Activated naive CD8-positive, alpha-beta T cell treated with anti-CD3 and anti-CD28 coated beads, Interleukin-2, amount 50 U/mL, for 16 hours (primary cell): ENCODE measurements at regions not wholly inside any gene's neighbourhood (a gene's known extent, or its start where the extent isn't known, plus 50 kb on each side); places are given as distances from the start of the nearest gene placed in this dataset.
"Not testable (repeated sequence)": the region's sequence is repeated elsewhere in the genome, so short reads cannot be mapped to it uniquely, and the experiment has no call there.

Experiments used
- DNase-seq: peaks from one replicate; pipeline ENCODE4 v3.0.0-alpha.2; 2020; ENCODE audit warnings: low read depth, low spot score

DNA sequence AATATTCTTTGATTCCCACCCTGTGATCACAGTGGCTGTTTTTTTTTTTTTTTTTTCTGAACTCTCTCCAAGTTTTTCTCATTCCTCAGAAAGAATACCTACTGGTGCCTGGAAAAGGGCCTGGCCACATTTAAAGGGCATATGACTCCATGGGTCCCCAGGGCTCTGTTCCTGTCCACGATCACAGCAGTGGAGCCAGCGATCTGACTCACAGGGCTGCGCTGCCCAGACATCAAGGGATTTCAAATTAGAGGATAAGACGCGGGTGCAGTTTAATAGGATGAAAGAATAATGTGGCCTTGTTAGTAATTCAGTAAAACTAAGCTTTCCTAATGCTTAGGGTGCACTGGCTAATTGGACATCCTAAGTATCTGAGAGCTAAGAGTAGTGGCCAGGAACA is 175.1 kb upstream of the MSX2 start:
- DNase-seq = no peak

DNA sequence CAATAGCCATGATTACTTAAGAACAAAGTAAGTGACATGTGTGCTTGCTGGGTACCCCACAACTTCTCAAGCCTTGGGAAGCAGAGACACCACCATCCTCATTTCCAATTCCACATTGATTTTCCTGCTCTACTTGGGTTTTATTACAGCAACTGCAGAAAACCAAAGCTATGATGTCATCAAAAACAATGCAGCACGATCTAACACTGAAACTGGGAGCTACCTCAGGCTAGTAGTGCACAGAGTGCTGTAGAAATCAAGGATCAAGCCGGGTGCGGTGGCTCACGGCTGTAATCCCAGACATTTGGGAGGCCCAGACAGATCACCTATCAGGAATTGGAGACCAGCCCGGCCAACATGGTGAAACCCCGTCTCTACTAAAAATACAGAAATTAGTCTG is 174.4 kb upstream of the MSX2 start:
- no peak for DNase-seq

DNA sequence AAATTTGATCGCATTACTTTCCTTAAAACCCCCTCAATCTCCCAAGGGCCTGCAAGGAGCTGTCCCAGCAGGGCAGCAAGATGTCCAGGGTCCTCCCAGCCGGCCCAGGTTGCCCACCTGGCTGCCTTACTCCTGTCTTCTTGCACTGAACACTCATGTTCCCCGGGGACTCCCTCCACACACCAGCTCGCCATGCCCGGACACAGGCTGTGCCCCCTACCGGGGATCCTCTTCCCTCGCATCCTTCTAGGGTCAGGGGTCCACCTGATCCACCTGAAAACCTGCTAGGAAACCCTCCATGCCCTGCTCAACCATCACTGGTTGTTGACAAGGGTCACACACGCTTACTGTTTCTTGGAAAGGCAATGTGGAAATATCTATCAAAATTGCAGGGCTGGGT is 172.0 kb upstream of the MSX2 start:
- DNase-seq = no peak

DNA sequence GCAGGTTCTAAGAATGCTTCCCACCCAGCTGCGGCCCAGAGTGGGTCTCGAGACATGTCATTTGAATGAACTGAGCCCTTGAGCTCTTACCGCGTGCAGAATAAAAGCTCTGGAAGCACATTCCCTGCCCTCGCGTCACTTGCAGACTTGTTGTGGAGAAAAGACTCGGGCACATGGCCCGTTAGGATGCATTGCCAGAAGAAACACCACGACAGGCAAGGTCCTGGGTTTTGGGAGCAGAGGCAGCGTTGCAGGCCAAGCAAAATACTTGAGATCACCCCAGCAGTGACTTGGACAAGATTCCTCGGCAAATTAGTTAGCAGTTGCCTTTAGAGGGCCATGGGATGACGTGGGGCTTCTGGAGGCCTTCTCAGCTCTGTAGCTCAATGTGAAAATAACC is 170.8 kb upstream of the MSX2 start:
- DNase-seq = no peak

DNA sequence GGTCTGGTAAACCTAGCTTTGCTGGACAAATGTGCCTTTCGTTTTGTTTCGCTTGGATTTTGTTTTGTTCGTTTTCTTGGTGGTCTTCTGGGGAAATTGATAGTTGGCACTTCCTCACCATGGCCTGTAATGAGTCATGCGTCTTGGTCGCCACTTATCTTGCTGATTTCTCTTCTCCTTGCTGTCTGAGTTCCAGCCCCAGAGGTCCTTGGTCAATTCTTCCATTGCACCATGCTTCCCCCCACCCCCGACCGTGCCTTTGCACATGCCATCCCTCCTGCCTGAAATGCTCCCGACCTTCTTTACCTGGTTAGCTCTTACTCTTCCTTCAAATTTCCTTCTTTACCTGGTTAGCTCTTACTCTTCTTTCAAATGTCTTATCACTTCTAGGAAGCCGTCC is 168.7 kb upstream of the MSX2 start:
- DNase-seq = no peak

DNA sequence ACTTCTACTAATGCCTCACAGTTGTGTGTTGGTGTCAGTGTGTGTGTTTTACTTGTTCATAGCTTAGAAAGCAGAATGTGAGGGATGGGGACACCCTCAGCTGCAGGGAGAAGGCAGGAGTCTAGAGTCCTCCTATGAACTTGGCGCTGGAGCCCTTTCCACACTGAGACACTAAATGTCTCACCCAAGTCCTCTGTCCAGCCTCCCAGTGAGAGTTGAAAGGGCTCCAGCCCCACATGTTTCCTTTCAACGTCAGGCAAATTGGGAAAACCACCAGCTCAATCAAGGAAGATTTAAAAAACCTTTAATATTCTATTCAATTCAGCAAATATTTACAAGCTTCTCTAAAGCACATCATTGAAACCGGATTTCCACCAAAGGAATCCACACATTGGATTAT is 167.6 kb upstream of the MSX2 start:
- no peak for DNase-seq

DNA sequence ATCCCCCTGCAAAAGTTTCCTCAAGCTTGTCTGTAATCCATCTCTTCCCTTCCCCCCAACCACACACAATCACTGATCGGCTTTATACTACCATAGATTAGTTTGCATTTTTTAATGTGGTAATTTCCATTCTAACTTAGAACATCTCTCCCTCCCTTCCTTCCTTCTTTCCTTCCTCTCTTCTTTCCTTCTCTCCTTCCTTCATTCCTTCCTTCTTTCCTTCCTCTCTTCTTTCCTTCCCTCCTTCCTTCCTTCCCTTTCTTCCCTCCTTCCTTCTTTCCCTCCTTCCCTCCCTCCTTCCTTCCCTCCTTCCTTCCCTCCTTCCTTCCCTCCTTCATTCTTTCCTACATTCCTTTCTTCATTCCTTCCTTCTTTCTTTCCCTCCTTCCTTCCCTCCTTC is 166.2 kb upstream of the MSX2 start:
- no peak for DNase-seq

DNA sequence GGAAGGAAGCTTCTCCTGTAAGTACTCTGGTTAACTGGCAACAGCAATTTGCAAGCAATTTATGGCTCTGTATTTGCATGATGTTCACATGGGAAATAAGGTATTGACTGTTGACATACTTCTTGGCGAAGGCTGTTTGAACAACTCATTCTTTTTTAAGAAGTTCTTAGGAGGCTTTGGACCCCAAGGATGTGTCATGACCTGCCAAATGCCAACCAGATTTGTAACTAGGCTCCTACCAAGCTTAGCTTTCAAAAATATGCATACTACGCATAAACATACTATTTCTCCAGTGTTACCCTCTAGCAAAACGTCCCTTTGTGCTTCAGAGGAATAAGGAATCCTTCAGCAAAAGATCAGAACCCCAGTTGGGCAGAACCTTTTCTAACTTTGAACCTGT is 165.2 kb upstream of the MSX2 start:
- DNase-seq = no peak

DNA sequence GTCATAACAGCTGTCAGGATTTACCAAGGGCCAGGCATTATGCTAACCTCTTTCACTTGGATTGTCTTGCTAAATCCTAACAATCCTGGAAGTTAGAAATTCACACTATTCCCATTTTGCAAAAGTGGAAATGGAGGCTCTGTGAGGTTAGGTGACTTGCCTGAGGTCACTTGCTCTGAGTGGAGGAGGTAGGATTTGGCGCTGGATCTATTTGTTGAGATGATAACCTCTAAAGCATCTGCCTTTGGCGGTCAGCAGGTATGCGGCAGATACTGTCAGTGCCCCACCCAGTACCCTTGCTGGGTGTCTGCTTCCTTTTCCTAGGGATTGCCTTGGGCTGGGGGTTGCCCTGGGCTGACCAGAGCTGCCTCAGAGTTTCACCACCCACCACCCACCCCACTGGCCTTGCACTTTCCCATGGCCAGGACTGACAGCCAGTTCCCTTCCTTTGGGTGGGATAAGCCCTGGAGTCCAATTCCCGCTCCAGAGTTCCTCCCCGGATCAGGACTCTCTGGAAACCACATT is 164.8 kb upstream of the MSX2 start:
- no peak for DNase-seq

DNA sequence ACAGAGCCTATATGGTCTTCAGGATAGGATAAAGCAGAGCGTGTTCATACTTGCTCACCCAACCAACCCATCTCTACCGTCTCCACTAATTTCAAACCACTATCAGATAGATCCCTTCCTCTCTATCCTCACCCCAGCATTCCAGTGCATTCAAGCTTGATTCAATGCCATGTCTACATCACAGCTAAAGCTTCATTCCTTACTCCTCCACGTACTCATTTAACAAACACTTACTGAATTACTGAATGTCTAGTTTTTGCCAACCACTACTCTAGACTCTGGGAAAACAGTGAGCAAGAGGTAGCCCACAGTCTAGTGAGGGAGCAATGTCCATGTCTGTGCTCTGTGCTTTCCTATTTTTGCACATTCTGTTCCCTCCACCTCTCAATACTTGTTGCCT is 163.5 kb upstream of the MSX2 start:
- no peak for DNase-seq

DNA sequence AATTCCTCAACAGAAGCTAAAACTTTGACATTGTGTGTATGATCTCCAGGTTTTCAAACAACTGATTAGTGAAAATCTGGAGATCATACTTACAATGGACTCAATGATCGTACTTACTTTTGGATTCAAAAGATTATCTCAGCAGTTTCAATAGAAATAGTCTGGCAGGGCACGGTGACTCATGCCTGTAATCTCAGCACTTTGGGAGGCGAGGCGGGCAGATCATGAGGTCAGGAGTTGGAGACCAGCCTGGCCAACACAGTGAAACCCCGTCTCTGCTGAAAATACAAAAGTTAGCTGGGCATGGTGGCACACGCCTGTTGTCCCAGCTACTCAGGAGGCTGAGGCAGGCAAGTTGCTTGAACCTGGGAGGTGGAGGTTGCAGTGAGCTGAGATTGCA is 161.3 kb upstream of the MSX2 start:
- not testable (repeated sequence) for DNase-seq

DNA sequence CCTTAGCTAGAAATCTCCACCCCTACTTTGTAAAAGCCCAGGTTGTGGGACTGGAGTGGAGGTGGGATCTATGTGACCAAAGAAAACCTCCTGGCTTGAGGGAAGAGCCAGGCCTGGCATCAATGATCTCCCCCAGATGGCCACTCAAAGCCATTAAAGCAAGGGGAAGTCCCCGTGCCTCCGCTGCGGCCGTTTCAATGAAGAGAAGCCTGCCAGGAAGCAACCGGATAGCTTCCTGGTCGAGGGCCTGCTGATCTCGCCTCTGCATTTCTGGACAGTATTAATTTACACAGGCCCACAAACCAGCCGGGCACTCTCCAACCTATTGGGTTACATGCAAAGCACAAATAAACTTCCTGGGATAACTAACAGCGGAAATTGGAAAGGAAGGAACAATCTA is 160.5 kb upstream of the MSX2 start:
- DNase-seq = no peak

DNA sequence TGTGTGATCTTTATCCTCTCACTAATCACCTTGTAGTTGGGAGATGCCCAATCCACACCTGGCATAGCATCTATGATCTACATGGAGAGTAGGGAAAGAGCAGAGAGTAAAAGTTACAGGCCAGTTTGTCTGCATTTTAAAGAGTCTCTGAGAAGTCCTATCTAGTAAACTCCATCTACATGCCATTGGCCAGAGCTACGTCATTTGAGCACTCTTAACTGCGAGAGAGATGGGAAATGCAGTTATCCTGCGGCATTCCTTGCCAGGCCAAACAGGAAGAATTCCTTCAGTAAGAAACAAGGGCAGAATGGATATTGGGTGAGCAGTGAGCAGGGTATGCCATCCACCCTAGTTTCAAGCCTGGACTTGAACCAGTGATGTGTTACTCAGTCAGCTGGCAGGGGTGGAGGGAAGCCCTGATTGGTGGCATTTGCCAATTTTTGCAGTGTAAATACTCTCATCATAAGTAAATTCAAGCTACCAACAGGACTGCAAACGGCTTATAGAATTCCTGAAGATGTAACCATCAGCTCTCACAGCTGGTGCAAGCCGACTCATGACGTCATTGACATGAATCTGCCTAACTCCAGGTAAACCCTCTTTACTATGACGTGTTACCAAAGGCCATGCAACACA is 156.8 kb upstream of the MSX2 start:
- DNase-seq = no peak

DNA sequence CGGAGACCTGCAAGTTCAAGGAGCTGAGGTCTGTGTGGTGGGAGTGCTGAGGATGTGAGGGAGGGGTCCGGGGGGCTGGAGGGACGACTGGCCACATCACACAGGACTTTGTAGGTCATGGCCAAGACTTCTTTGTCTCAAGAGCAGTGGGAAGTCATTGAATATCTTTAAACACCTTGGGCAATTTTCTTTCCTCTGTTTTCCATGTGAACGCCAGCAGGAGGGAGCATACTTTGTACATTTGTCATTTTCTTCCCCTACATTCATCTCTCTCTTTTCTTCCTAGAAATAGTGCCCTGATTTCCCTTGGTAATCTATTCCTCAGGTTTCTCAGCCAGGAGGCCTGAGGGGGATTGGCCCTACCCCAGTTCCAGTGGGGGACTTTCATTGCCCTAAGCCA is 153.7 kb upstream of the MSX2 start:
- no peak for DNase-seq

DNA sequence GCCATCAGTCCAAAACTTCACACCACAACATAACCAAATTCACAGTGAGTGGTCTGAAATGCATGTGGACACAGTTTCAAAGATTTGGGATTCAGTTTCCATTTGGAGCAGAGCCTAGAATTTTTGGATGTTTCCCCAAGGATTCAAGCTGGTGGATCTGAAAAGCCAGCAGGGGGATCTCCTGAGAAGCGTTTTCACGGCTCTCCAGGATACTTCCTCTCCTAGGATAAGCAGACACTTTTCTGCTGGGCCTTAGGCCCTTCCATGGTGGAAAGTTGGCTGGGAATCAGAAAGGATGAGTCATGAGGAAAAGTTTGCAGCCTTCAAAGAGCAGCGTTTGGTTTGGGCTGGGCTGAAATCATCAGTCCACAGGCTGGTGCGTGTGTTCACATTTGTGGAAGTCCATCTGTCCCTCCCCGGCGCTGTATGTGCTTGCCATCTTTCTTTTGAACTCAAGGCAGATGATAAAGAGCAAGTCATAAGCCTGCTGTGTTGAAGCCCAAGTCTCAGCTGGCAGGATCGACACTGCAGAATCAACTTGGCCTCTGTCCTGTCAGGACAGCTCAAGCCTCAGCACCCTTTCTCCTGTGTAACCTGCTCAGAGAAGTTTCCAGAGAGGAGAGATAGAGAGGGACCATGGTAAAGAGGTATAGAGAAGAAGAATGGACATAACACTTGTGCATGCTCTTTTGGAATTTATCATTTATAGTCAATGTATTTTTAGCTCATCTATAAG is 152.6 kb upstream of the MSX2 start:
- no peak for DNase-seq

DNA sequence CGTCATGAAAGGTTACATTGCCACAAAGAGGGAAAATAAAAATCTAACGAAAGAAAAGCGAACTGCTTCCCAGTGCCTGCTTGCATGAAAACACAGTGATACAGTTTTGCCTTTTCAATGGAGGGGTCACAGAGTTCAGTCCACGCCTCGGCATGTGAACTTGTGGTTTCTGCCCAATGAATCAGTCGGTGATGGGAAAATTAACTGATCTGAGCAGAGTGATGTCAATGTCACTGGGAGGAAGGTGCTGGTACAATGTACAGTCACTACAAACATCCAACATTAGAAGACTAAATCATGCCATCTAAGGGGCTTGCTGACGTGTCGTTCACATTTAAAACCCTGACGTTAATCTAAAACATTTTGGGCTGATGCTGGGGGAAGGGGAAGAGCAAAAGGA is 151.8 kb upstream of the MSX2 start:
- DNase-seq = no peak

DNA sequence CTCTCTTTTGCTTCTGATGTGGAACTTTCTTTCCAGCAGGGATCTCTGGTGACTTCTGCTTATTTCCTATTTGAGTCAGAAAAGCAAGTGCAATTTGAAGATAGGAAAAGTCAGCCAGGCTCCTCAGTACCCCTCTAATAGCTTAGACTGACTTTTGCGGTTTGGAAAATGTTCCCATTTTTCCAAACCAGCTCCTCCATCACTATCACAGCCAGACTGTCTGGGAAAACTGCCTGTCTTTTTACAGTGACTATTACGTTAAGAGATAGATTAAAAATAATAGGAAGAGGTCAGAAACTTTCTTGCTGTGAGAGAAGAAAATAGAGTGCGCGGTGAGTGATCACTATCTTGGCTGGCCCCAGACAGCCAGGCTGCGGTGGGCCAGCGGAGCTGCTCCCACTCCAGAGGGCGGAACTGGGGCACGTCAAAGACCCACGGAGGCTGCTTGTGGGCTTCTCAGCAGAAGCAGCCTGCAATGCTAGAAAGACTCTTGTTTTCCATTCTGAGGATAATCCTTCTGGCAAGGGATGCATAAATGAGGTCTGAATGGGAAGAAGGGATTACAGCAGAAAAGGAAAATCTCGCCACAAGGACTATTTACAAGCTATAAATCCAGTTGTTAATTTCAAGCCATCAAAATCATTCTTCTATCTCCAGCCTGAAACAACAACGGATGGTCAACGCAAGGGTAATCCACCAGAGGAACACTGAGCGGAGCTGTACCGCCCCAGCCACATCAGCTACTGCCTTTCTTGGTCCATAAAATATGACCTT is 151.0 kb upstream of the MSX2 start:
- no peak for DNase-seq

DNA sequence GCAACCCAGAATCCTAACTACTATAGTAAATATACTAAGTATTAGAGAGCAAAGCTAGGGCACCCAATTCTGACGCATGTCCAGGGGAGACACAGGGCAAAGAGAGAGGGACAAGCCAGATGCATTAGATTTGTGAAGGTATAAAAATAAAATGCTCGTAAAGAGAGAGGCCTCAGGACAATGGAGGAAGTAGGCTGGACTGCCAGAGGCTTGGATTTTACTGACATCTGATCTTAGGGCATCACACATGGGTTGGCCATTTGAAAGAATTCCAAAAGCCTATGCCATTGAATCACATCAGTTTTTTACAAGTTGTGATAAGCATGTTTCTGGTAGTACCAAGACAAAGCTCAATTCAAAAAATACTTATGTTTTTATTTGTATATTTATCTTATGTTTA is 149.3 kb upstream of the MSX2 start:
- DNase-seq = no peak

DNA sequence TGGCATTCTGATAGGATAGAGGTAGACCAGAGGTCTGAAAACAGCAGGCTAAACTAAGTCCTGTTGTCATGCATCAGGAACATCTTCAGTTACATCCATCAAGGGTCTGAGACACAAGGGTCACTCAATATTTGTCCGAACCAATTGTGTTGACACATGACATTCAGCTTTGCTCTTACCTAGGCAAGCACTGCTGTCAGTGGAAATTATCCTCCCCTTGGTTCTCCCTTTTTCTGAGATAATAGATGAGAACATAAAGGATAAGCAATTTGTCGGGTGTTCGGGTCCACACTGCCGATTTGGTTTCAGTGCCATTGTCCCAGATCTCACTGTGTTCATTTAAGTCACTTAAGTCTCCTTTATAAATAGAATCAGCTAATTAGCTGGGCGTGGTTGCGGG is 148.3 kb upstream of the MSX2 start:
- DNase-seq = no peak

DNA sequence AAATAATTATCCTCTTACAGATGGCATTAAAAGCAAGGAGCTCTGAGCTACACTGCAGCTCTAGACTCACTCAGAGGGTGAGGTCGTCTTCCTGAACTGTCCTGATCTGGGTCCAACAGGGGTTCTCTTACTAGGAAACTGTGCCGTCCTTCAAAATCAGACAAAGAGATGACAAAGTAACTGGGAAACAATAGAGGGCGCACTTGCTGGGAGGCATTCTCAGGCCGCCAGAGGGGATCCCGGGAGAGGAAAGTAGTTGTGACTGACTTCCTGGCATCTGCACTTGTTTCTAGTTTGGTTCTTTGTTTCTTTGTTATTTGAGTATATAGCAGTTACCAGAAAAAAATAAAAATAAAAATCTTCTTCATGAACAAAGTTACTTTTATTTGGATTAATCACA is 142.9 kb upstream of the MSX2 start:
- DNase-seq = no peak

DNA sequence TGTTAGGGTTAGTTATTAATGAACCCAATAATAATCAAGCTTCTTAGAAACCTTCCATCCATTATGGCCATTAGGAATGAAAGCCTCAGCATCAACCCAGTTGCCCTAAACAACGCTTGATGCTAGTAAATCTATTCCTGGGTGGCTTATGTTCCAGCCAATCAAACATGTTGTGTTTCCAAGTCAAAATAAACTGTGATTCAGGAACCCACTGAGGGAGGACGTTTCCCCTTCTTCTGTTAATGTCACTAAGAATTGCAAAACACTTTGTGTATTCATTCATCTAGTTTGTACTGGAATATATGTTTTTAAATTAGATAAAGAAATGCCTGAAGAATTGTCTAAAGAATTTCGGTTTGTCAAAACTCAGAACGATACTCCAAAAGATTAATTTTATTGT is 142.5 kb upstream of the MSX2 start:
- DNase-seq = no peak

DNA sequence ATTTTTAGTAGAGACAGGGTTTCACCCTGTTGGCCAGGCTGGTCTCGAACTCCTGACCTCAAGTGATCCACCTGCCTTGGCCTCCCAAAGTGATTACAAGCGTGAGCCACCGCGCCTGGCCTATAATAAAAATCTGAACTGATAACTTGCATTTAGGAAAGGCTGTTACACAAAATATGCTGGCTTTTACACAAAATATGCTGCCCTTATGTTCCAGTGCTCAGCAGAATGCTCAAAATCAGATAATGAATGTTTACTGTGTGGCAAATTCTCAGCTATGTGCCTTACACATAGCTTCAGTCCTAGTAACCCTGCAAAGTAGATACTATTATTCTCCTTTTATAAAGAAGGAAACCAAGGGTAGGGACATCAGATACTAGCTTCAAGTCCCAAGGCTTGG is 141.3 kb upstream of the MSX2 start:
- DNase-seq = no peak

DNA sequence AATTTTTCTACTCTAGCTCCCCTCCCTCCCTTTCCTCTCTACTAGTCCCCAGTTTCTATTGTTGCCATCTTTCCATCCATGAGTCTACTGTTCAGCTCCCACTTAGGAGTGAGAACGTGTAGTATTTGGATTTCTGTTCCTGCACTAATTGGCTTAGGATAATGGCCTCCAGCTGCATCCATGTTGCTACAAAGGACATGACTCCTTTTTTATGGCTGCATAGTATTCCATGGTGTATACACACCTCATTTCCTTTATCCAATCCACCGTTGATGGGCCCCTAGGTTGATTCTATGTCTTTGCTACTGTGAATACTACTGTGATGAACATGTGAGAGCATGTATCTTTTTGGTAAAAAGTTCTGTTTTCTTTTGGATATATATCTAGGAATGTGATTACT is 138.9 kb upstream of the MSX2 start:
- no peak for DNase-seq
